HG02678 (cell line): ENCODE measurements at regions not wholly inside any gene's neighbourhood (a gene's known extent, or its start where the extent isn't known, plus 50 kb on each side); places are given as distances from the start of the nearest gene placed in this dataset.
"Not testable (repeated sequence)": the region's sequence is repeated elsewhere in the genome, so short reads cannot be mapped to it uniquely, and the experiment has no call there.

ENCODE experiments used
- ATAC-seq: cut with Tn5 transposase; IDR thresholded peaks from one replicate; pipeline ENCODE4 v1.9.1; 2021; ENCODE audit warnings: mild to moderate bottlenecking, moderate library complexity; ENCODE audit not compliant: unreplicated experiment

DNA sequence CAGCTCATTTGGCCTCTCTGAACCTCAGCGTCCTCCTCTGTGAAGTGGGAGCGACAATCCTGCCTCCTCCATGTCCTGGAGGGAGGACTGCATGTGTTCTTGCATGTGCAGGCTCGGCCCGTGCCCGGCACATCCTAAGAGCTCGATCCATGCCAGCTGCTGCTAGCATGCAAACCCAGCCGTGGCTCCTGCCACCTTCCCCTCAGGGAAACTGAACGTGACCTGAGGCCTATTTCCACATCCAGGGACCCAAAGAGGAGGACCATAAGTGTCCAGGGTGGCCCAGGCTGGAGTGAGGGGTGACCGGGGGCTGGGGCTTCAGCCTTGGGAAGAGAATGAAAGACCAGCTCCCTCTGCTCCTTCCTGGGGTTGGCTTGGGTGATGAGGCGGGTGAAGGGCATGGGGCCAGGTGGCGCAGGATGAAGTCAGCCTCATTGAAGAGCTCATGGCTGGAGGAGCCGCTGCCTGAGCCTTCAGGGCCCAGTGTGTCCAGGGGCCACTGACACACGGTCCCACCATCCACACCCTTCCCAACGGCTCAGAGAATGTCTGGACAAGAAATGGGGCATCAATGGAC, 115.7 kb upstream of the AKAP13 start:
- not testable (repeated sequence) for ATAC-seq

DNA sequence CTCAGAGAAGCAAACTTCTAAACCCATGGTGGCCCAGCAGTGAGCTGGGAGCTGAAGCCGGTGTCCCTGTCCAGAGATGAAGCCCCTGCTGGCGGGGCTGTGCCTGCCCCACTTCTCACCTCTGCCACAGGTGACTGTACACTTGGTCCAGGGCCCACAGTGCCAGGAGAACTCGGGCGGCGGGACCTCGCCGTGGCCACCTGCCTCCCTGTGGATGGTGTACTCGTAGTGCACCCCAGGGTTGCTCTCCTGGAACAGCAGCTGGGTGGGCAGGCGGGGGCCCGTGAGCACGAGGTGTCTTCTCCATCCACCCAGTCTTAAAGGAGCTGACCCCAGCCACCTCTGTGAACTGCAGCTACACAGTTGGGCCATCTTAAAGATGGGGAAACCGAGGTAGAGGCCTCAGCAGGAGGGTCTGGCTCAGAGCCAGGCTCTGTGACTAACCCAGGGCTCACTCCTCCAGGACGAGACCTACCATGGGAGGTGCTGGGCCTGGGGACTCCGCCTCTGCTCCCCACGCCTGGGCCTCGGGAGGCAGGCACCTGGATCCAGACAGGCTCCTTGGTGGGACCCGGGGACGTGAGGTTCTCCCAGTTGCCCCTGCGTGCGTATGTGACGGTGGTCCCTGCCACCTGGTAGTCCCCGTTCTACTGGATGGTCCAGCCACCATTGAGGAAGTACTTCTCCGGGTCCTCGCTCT, 113.1 kb upstream of the AKAP13 start:
- not testable (repeated sequence) for ATAC-seq

DNA sequence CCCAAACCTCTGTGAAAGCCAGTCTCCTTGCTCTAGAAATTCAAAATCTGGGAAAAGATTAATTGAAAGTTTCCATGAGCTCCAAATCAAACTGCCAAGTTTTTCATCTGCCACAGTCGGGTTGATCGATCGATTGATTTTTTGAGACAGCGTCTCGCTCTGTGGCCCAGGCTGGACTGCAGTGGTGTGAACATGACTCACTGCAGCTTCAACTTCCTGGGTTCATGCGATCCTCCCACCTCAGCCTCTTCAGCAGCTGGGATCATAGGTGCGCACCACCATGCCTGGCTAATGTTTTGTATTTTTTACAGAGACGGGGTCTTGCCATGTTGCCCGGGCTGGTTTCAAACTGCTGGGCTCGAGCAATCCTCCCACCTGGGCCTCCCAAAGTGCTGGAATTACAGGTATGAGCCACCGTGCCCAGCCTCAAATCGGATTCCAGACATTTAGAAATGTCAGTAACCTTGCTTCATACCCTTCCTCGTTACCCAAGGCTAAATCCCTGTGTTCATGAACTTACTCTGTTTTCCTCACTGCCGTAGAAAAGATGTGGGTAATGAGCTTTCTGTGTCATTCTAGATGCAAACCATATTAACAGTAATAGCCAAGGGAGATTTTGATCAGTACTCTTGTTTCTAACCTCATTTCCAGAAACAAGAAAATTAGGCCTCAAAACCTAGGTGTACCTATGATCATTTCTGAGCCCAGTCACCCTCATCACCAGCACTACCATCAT, 105.9 kb upstream of the AKAP13 start:
- no peak for ATAC-seq

- ATAC-seq = no peak
Observed at GRCh38 chr15:85276508-85276907, 103.9 kb upstream of the AKAP13 start.

GRCh38 chr15:85276921-85277320, 103.5 kb upstream of the AKAP13 start:
- ATAC-seq = no peak

DNA sequence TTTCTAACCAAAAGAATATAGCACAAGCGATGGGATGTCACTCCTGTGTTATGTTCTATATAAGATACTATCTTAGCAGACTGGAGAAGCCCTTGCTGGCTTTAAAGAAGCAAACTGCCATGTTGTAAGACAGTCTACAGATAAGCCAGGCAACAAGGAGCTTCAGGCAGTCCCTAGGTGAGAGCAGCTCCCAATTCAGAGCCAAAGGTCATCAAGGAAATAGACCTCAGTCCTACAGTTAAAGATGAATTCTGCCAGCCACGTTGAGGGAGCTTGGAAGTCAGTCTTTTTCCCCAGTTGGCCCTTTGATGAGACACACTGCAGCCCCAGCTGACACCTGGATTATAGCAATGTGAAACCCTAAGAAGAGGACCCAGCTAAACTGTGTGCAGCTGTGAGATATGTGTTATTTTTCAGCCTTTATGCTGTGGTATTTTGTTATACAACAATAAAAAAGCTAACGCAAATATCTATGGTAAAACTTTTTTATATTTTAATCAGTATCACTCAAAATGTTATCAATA, 102.5 kb upstream of the AKAP13 start:
- ATAC-seq = no peak

GRCh38 chr15:85280203-85280602, 100.2 kb upstream of the AKAP13 start:
- no peak for ATAC-seq

DNA sequence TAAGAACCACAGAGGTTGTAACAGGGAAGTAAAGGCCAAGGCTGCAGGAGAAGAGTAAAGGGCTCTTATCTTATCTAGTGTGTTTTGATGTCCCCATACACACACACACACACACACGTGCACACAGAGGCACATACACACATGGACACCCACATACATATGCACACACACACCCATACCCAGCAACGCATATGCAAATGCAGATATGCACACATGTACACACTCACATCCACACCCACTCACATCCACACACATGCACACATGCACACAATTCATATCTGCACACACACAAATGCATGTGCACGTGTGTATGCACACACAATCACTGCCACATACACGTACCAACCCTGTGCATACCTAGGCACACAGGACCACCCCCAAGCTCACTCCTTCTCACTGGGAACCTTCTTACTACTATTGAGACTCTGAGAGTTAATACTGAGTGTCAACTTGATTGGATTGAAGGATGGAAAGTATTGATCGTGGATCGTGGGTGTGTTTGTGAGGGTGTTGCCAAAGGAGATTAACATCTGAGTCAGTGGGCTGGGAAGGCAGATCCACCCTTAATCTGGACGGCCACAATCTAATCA, 99.0 kb upstream of the AKAP13 start:
- ATAC-seq = no peak

- ATAC-seq = no peak
Observed at GRCh38 chr15:85282504-85283115, 97.8 kb upstream of the AKAP13 start.

DNA sequence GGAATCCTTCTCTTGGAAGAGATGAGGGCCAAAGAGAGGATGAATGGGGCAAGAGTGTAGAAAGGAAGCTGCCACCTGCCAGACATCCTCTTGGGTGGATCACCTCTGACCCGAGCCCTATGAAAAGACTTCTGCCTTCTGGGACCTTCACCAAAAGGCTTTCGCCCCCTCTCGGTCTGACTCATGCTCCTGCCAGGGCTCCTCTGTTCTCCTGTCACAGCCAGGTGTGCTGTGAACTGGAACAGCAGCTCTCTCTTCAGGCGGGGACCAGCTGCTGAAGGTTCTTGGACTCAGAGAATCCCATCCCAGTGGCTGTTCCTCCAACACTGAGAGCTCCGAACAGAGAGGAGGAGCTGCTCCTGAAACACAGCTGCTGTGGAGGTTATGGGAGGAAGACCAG, 96.6 kb upstream of the AKAP13 start:
- peak; percentile 69 for ATAC-seq

GRCh38 chr15:85284497-85284896, 95.9 kb upstream of the AKAP13 start:
- peak; percentile 82 for ATAC-seq

- no peak for ATAC-seq
Observed at GRCh38 chr15:85289677-85290365, 90.6 kb upstream of the AKAP13 start.

DNA sequence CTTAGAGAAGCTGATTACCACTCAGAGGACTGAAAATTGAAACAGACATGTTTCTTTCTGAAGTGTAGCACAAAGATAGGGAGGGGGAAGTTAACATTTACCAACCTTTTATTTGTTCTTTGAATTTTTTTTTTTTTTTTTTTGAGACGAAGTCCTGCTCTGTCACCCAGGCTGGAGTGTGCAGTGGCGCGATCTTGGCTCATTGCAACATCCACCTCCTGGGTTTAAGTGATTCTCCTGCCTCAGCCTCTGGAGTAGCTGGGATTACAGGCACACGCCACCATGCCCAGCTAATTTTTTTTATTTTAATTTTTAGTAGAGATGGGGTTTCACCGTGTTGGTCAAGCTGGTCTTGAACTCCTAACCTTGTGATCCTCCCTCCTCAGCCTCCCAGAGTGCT, 87.8 kb upstream of the AKAP13 start:
- not testable (repeated sequence) for ATAC-seq

DNA sequence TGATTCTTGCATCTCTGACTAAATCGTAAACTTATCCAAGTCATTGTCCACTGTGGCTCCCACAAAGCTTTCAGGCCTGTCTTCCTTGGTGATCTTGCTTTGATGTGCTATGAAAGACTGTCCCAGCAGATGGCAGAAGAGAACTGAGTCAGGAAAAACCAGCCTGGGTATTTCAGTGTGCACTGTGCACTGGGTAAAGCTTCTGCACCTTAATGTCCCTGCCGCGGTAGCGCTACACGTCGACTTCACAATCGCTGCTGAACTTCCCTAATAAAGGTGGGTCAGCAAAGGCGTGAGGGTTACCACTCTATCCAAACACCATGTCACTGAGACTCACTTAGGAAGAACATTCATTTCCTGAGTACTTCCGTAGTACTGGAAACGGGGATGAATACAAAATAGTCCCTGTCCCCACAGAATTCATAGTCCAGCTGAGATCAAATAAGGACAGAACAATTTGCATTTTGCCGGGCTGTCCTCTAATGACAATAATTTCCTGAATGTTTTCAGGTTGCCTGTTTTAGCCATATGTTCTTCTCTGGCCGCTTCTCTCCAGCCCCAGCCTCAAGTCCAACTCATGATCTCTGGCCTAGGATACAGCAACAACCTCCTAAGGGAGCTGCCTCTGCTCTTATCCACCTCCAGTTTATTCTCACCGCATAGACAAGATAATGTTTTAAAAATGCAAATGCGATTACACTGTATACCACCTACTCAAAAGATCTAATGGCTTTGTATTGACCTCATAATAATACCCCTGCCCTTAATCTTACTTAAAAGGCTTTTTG, 83.6 kb upstream of the AKAP13 start:
- peak; percentile 84 for ATAC-seq

- ATAC-seq = no peak
Observed at GRCh38 chr15:85297537-85297936, 82.9 kb upstream of the AKAP13 start.

- ATAC-seq = no peak
Observed at GRCh38 chr15:85298366-85298765, 82.0 kb upstream of the AKAP13 start.

GRCh38 chr15:85298941-85299340, 81.5 kb upstream of the AKAP13 start:
- ATAC-seq = no peak

GRCh38 chr15:85302271-85302670, 78.1 kb upstream of the AKAP13 start:
- no peak for ATAC-seq

DNA sequence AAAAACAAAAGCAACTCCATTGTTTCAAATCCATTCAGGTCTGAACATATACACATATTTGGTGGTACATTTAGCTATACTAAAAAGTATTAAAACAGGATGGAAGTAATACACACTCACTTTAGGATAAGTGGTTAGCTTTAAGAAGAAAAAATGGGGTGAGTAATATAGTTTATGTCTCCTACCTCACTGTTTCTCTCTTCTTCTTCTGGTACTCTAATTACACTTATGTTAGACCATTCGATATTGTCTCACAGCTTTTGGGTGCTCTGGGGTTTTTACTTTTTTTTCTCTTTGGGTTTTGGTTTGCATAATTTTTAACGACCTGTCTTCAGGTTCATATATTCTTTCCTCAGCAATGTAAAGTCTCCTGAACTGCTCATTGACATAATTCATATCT, 75.4 kb upstream of the AKAP13 start:
- ATAC-seq = no peak
